AG04449 (cell line): ENCODE measurements at regions not wholly inside any gene's neighbourhood (a gene's known extent, or its start where the extent isn't known, plus 50 kb on each side); places are given as distances from the start of the nearest gene placed in this dataset.

ENCODE experiments used
- CTCF ChIA-PET: fragments of 350-600 bp; formaldehyde crosslinking; extraction: SDS; loops from one replicate; lab custom pipeline; 2021; ENCODE audit warnings: antibody characterized with exemption; lab: Yijun Ruan, JAX
- POLR2A ChIA-PET: fragments of 400-600, 350-600 bp; formaldehyde crosslinking; extraction: SDS; loops from one replicate; lab custom pipeline; 2020; ENCODE audit warnings: antibody characterized with exemption, inconsistent platforms; lab: Yijun Ruan, JAX
- DNase-seq: peaks from one replicate; pipeline ENCODE4 v3.0.0-alpha.2; 2010; ENCODE audit warnings: low read depth, low spot score
- H3K4me3 ChIP-seq: 2 replicates; pipeline ENCODE4 v1.5.1; 2011; ENCODE audit warnings: low read depth, mild to moderate bottlenecking, control low read depth, low read length
- TF ChIP-seq, protein P1 (sequence below): IDR thresholded peaks from one replicate; pipeline ENCODE4 v1.5.1; 2011; ENCODE audit warnings: mild to moderate bottlenecking, moderate library complexity, low read length, control low read depth, inconsistent platforms; ENCODE audit not compliant: insufficient read depth; ENCODE audit errors: missing control alignments

DNA sequence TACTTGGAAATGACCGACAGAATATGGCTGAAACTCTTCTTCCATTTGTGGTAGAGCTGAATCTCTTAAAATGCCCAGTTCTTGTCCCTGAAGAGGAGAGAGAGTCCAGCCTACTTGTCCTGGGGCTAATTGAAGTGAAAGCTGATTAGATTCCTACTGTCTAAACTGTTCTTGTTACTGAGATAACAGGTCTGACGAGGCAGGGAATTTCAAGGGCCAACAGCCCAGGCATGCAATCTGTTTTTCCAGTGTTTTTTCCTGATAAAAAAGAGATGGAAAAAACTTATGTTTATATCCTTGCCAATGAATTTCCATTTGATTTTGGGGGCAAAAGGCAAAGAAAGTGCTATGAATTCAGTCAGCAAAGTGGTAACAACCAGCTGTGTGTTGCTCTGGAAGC lies 195.5 kb downstream of the ETS1 start:
- H3K4me3 ChIP-seq, result no peak overlapping the region
- ChIA-PET POLR2A (no interaction called here), CTCF (interaction anchor here (1.0 kb wide), 1 partner anchor 68 kb away, joined by 3 read pairs; no protein-coding TSS in a partner anchor)
- TF ChIP-seq, protein P1, sequence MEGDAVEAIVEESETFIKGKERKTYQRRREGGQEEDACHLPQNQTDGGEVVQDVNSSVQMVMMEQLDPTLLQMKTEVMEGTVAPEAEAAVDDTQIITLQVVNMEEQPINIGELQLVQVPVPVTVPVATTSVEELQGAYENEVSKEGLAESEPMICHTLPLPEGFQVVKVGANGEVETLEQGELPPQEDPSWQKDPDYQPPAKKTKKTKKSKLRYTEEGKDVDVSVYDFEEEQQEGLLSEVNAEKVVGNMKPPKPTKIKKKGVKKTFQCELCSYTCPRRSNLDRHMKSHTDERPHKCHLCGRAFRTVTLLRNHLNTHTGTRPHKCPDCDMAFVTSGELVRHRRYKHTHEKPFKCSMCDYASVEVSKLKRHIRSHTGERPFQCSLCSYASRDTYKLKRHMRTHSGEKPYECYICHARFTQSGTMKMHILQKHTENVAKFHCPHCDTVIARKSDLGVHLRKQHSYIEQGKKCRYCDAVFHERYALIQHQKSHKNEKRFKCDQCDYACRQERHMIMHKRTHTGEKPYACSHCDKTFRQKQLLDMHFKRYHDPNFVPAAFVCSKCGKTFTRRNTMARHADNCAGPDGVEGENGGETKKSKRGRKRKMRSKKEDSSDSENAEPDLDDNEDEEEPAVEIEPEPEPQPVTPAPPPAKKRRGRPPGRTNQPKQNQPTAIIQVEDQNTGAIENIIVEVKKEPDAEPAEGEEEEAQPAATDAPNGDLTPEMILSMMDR, result no peak
- no peak for DNase-seq

DNA sequence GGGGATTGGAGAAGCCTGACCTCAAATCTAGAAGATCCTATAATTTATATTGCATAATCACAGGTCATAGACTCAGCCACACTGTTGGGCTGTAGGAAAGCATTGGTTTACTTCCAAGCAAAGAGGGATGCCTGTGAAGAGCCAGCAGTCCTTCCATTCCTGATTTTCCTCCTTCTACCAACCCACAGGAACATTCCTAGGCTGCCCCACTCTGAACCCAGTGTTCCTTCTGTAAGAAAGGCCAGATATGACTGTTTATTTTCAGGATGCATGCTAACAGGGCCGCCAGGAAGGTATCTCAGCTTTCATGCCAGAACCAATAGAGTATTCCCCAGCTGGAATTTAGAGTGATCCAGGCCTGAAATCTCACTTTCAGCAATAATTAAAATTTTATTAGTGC lies 197.1 kb downstream of the ETS1 start:
- H3K4me3 ChIP-seq, result no peak overlapping the region
- ChIA-PET POLR2A (no interaction called here), CTCF (no interaction called here)
- no peak for DNase-seq
- TF ChIP-seq, protein P1, result no peak

DNA sequence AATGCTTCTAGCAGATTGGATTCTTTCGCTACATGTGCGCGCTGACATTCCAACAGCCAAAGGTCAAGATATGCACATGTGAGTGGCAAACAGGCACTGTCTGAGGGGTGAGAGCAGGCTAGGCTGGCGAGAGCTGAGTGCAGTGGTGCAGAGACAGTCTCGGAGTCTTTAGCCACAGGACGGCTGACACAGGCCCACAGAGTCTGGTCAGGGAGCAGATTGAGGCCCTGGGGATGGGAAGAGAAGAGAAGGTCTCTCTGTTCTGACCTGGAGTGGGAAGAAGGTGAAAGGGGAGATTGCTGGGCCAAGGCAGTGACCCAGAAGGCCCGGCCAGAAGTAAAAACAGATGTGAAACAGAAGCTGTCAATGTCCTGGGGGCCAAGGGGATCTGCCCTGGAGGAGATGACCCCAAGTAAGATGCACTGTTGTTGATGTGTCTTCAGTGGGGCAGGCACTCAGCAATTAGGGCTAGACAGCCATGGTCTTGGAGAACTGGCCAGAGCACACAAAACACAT lies 197.8 kb downstream of the ETS1 start:
- TF ChIP-seq, protein P1, result no peak
- CTCF ChIA-PET, result no interaction called here
- no peak overlapping the region for H3K4me3 ChIP-seq
- no peak for DNase-seq
- POLR2A ChIA-PET, result no interaction called here

DNA sequence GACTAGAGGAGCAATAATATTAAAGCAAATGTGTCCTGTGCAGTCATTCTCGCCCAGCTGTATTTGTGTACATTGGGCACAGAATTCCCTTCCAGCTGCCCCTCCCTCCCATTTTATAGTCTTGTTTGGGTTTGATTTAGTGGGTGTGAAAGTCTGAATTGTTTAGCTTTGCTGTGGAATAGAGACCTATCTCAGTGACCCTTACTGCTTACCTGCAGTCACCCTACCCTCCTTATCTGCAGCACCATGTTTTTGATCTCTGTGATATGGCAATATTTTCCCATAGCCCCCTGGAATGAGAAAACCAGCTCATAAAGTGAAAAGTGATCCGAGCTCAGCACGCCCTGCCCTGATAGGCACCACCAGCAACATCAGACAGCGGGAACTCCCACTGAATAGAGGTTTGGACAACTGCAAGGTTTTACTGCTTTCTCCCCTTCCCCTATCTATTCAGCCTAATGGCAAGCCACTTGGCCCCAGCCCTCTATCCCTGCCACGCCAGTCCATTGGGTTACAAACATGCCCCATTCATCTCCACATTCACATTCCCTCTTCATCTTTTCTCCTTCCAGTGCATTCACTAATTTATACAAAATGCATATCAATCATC lies 199.0 kb downstream of the ETS1 start:
- H3K4me3 ChIP-seq, result no peak overlapping the region
- TF ChIP-seq, protein P1, result no peak
- DNase-seq, result no peak
- ChIA-PET CTCF (no interaction called here), POLR2A (no interaction called here)

DNA sequence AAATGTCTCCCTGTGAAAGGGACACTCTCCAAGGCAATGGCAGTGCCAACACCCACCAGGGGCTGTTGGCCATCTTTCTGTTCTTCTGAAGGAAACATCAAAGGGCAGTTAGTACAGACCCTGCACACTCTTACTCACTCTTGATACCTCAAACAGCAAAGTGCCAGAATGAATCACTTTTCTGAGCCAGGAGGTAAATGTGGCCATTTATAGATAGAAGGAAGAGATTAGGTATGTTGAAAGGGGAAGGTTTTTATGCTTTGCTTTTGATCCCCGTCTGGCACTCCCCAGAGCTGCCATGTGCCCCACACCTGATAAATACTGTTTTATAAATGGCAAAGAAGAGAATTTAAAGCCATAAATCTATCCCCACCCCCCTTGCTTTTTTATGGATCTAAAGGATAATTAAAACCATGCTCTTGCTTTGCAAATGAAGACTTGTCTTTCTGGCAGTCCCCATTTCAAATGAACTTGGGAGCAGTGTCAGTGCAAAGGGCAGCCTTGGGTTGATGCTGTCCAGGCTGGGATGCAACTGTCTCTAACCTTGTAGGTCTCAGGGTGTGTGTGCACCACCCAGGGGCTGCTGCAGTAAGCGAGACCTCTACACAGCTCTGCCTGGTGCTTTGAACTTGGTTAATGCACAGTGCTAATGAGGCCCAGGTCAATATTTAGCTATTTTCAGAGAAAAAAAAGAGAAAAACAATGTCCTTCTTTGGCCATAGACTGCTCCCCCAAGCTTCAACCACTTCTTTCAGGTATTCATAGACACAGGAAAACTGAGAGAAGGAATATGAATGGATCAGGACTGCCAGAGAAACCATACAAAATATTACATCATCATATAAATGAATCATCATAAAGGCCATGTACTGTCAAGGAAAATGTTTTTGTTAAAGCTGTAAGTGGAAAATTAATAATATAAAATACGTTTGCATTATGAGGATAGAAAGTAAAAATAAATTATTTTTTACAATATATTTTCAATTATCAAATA lies 207.5 kb downstream of the ETS1 start:
- ChIA-PET CTCF (no interaction called here), POLR2A (no interaction called here)
- no peak overlapping the region for H3K4me3 ChIP-seq
- TF ChIP-seq, protein P1, result no peak
- DNase-seq, result no peak

DNA sequence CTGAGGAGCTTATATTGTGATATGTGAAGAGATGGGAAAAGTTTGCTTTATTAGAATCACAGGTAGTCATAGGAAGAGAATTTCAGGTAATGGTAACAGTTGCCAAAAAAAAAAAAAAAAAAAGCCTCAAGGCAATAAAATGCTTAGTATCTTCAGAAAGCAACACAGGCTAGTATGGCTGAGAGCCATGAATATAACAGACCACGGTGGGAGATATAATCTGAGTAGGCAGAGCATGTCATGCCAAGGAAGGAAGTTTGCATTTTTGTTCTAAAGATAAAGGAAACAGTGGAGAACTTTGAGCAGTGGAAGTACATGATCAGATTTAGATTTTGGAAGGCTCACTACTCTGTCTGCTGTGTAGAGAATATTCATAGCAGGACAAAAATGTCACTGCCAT lies 211.4 kb downstream of the ETS1 start:
- no peak for DNase-seq
- ChIA-PET POLR2A (interaction anchor here (0.6 kb wide), 2 partner anchors 87 to 150 kb away, joined by 3 read pairs; no protein-coding TSS in a partner anchor), CTCF (interaction anchor here (1.7 kb wide), 1 partner anchor 9 kb away, joined by 3 read pairs; no protein-coding TSS in a partner anchor)
- TF ChIP-seq, protein P1, result no peak
- H3K4me3 ChIP-seq, result no peak overlapping the region
